VCaP (cell line): ENCODE measurements at regions not wholly inside any gene's neighbourhood (a gene's known extent, or its start where the extent isn't known, plus 50 kb on each side); places are given as distances from the start of the nearest gene placed in this dataset.

Experiments
- H3K27ac ChIP-seq: fragments of 450-650 bp; 2 replicates; pipeline ENCODE4 v1.5.1; 2017
- TF ChIP-seq, protein P1 (sequence below): fragments of 450-650 bp; conservative IDR thresholded peaks from 2 replicates; pipeline ENCODE4 v1.5.1; 2017; ENCODE audit warnings: mild to moderate bottlenecking, moderate library complexity

DNA sequence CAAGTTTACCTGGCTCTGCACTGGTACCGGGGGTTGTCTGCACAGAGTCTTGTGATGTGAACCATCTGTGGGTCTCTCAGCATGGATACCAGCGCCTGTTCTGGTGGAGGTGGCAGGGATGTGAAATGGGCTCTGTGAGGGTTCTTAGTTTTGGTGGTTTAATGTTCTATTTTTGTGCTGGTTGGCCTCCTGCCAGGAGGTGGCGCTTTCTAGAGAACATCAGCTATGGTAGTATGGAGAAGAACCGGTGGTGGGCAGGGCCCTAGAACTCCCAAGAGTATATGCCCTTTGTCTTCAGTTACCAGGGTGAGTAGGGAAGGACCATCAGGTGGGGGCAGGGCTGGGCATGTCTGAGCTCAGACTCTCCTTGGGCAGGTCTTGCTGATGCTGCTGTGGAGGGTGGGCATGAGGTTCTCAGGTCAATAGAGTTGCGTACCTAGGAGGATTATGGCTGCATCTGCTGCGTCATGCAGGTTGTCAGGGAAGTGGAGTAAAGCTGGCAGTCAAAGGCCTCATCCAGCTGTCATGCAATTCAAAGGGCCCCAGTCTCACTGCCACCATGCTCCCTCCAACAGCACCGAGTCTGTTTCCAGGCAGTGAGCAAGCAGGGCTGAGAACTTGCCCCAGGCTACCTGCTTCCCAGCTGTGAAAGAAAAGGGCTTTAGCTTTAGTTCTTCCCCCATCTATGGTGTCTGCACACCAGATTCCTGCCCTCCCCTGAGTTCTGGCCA, 278.0 kb downstream of the METTL4 start:
- TF ChIP-seq, protein P1, sequence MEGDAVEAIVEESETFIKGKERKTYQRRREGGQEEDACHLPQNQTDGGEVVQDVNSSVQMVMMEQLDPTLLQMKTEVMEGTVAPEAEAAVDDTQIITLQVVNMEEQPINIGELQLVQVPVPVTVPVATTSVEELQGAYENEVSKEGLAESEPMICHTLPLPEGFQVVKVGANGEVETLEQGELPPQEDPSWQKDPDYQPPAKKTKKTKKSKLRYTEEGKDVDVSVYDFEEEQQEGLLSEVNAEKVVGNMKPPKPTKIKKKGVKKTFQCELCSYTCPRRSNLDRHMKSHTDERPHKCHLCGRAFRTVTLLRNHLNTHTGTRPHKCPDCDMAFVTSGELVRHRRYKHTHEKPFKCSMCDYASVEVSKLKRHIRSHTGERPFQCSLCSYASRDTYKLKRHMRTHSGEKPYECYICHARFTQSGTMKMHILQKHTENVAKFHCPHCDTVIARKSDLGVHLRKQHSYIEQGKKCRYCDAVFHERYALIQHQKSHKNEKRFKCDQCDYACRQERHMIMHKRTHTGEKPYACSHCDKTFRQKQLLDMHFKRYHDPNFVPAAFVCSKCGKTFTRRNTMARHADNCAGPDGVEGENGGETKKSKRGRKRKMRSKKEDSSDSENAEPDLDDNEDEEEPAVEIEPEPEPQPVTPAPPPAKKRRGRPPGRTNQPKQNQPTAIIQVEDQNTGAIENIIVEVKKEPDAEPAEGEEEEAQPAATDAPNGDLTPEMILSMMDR = no peak
- no peak overlapping the region for H3K27ac ChIP-seq

DNA sequence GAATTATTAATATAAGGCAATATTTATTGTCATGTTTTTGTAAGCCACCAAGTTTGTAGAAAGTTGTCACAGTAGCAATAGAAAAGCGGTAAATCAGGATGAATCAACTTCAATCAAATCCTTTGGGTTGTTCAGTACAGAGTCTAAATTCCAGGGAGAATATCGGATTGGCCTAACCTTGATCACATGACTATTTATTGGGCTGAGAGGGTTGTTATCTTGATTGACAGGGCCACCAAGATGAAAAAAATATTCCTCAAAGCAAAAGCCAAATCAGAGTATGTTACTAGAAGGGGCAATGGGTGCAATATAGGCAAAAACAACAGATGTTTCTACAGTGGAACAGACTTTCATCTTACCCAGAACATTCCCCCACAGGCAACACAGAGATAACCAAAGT, 270.0 kb downstream of the METTL4 start:
- TF ChIP-seq, protein P1 = no peak
- no peak overlapping the region for H3K27ac ChIP-seq

DNA sequence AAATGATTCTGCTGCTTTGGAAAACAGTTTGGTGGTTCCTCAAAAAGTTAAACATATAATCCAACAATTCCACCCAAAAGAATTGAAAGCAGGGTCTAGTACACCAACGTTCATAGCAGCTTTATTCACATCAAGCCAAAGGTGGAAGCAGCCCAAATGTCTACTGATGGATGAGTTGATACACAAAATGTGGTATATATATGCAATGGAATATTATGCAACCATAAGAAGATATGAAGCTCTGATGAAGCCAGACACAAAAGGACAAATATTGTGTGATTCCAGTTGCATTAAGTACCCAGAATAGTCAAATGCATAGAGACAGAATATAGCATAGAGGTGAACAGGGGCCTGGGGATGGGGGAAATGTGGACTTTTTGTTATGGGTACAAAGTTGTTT, 269.3 kb downstream of the METTL4 start:
- TF ChIP-seq, protein P1 = no peak
- no peak overlapping the region for H3K27ac ChIP-seq

DNA sequence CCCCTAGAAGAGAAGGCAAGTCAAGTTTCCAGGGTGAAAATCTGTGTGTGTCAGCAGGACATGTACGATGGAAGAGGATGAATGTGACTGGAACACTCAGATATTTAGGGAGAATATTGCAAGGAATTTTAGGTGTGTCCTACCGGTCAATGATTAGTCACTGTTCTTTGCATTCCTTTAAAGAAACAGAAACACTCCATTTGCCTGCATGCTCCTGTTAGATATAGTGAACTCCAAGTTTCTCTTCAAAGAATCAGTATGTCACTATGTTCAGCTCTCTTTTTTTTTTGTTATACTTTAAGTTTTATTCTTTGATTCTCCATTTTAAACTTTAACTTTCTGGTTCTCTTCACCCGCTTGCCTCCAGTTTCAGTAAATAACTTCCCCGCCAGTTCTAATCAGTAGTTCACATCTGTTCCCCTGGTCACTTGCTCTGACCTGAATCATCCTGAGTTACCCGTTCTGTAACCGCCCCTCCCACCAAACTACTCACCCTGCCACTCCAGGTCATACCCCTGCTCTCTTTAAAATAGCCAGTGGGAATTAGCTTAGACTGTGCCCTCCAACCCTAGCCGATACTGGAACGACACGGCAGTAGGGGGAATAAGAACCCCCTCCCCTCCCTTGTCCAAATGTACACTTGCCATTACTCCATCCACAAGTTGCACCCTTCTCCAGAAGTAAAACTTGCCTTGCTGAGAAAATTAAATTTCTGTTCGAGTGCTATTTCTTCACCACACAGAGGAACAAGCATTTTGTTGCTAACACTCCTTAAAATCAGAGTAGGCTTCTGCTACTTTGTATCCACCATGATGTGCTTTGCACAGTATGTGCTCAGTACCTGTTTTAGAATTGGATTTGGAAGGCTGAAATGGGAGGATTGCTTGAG, 268.4 kb downstream of the METTL4 start:
- H3K27ac ChIP-seq = no peak overlapping the region
- TF ChIP-seq, protein P1 = no peak

DNA sequence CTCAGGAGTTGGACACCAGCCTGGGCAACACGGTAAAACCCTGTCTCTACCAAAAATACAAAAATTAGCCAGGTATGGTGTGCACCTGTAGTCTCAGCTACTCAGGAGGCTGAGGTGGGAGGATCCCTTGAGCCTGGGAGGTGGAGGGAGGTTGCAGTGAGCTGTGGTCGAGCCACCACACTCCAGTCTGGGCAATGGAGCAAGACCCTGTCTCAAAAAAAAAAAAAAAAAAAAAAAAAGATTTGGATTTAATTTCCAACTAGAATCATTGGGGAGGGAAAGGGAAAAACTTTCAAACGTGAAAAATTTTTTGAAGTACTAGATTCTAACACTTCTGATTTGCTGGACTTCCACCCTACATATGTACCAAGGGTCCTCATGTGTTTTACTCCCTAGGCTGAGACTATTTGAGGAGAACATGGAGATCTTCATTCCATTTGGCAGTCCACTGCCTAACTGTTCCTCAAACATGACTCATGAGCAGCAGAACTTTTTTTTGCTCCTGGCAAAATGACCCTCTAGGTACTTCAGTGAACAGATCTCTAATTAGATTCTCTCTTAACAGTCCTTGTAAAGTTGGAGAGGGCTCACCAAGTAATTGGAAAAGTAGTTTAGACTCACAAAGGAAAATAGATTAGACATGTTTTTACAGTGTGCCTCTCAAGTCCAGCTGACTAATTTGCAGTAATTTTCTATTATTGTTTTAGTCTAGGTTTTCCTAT, 267.6 kb downstream of the METTL4 start:
- H3K27ac ChIP-seq = no peak overlapping the region
- TF ChIP-seq, protein P1 = no peak

DNA sequence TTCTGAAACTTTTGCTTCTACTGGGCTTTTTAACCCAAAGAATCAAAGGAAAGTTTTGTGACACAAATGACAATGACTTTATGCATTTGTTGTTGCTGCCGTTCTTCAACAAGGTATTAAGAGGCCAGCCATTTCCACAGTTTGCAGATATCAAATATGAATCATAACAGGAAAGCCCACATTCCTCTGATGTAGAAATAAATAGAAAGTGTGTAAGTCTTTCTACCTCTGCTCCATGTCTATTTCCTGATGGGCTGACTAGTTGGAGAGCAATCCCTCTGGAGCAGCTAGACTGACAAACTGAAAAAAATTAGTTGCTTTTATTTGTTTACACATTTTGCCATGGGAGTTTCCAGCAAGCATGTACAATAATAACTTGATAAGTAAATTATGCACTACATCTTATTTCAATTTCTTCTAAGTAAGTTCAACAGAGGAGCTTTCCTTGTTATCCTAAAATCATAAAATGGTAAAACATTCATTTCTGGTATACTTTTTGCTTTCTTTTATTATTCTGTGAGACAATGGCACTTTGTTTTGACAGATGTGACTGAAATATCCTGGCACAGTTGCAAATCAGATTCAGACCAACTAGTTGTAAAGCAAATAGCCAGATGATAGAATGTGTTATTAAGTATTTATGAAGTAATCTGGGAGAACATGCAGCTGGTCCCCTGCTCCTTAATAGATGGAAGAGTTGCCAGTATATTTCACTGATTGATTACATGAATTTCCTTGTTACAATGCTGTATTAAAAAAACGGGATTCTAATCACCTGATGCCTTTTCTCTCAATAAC, 266.7 kb downstream of the METTL4 start:
- TF ChIP-seq, protein P1 = no peak
- H3K27ac ChIP-seq = no peak overlapping the region
